NCI-H2196 treated with DMSO at 0.1 percent for 48 hours (cell line): ENCODE measurements at regions not wholly inside any gene's neighbourhood (a gene's known extent, or its start where the extent isn't known, plus 50 kb on each side); places are given as distances from the start of the nearest gene placed in this dataset.

Experiments
- DNase-seq: peaks from one replicate; lab custom pipeline; 2025; ENCODE audit not compliant: unreplicated experiment; lab: John Stamatoyannopoulos, UW

GRCh38 chr21:27694667-27695066, 727.8 kb upstream of the ADAMTS5 start:
- DNase-seq: no peak

GRCh38 chr21:27693376-27693775, 726.5 kb upstream of the ADAMTS5 start:
- no peak for DNase-seq

- DNase-seq: no peak
These were observed 724.6 kb upstream of the ADAMTS5 start for GRCh38 chr21:27691516-27691915.

DNA sequence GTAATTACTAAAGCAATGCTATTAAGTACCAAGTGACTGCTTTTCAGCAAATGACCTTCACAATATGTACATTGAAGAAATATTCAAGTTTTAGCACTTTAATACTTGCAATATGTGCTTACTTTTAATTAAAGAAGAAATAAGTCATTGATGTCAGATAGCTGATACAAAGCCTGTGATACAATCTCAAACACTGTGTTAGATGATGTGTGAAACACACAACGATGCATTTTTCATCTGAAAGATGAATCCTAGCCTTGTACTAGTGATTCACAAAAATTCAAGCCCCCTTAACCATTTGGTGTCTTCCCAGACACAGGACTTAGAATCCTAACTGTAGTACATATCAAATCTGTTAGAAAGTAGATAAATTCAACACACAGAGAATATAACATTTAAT, 724.1 kb upstream of the ADAMTS5 start:
- no peak for DNase-seq

DNA sequence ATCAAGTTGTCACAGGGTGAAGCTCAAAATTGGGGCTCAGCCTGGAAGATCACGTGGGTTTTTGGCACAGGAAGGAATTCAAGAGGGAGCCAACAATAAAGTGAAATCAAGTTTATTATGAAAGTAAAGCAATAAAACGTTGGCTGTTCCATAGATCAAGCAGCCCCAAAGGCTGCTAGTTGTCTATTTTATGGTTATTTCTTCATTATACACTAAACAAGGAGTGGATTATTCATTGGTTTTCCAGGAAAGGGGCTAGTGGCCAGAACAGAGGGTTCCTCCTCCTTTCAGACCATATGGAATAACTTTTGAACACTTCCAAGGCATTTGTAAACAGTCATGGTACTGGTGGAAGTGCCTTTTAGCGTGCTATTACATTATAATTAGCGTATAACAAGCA, 723.5 kb upstream of the ADAMTS5 start:
- DNase-seq: no peak

GRCh38 chr21:27688773-27689172, 721.9 kb upstream of the ADAMTS5 start:
- no peak for DNase-seq

GRCh38 chr21:27683292-27683691, 716.4 kb upstream of the ADAMTS5 start:
- DNase-seq: no peak

DNA sequence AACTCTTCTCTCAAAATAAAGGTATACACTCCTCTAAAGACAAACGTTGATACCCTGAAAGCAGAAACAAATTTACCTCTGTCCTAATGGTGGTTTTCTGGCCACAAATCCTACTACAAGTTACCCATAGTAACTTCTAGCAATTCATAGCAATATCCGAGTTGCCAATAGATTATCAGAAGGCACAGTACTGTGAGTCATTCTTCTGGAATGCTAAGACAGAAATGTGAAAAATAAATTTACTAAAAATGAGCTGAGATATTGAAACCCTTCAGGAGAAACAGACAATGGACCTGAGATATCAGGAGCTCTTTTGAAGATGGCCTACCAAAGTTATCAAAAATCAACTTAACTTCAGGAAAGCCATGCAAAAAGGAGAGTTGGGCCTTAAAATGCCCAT, 715.0 kb upstream of the ADAMTS5 start:
- no peak for DNase-seq

DNA sequence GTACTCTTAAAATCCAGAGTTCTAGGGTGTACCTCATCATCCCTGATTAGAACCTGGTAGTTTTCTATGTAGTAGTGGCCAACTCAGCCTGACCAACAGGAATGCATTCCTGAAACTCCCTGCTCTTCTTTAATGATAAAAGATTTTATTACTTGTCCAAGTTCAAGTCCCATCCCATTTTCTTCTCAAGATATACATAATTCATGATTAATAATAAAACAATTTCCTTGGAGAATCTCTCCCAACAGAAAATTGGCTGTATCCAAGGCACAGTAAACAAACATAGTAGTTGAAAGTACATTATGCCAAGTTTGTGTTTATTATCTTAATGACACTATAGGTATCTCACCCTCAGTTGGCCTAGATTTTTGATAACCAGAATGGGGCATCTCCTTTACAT, 714.1 kb upstream of the ADAMTS5 start:
- no peak for DNase-seq

DNA sequence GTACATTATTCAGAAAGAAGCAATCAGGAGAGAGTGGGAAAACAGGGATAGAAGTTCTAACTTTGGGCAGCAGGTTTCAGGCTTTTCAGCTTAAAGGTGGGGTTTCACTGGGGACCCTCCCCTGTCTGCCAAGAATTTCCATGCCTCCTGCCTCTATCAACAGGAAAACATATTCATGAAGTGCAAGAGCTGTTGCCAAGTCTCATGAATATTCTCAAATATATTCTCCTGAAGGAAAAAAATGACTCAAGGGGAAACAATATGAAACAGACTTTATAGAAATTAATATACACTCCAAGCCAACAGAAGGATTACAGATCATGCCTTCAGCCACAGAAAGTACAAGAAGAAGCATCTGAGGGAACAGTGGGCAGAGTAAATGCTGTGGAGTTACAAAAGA, 713.3 kb upstream of the ADAMTS5 start:
- no peak for DNase-seq

GRCh38 chr21:27678511-27678910, 711.6 kb upstream of the ADAMTS5 start:
- no peak for DNase-seq

DNA sequence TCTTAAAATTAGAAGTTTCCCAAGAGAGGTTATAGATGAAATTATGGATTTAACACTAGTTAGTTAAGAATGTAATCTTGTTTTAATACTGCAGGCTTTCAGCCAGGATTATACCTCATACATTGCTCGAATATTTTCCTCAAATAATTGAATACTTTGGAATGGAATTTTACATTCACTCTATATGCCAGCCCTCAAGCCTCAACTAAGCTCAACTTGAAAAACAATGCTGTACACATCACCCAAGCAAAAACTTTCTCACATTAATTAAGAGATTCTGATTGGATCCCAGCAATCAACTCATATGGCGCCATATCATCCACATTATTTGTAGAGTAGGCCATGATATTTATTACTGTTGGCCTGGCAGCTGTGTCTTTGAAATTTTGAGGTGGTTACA, 710.7 kb upstream of the ADAMTS5 start:
- no peak for DNase-seq

DNA sequence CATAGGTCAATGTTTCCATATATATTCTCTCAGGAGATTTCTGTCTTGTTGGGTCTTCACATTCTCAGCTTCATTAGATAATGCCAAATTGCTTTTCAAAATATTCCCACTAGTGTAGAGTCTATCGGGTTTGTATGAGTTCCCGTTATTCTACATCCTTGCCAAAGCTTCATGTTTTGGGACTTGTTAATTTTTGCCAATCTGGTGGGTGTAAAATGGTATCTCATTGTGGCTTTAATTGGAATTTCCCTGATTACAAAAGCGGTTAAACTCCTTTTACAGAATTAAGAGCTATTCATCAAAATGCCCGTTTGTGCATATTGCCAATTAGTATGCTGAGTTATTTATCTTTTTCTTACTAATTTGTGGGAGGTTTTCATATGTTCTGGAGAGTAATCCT, 708.4 kb upstream of the ADAMTS5 start:
- DNase-seq: no peak

DNA sequence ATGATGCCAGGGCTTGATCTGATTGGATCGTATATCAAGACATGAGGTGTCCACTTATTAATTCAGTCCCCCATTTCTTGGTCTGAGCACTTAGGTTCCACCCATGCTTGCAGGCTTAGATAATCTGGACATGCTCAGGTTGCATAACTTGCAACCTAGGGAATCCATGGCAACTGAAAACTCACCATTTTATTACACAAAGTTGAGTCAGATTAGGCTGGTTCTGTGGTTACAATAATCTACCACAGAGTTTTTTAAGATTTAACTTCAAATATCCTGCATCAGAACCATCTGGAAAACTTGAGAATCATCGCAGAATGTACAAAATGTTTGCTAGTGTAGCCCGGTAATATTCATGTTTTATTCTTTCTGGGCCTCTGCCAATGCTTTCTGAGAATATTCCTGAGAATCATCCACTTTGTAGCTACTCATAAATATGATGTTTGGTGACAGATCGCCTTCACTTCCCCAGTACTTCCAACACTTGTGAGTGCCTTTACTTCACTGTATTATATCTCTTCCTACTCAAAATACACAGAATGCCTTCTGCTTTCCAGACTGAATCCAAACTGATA, 707.2 kb upstream of the ADAMTS5 start:
- DNase-seq: no peak

DNA sequence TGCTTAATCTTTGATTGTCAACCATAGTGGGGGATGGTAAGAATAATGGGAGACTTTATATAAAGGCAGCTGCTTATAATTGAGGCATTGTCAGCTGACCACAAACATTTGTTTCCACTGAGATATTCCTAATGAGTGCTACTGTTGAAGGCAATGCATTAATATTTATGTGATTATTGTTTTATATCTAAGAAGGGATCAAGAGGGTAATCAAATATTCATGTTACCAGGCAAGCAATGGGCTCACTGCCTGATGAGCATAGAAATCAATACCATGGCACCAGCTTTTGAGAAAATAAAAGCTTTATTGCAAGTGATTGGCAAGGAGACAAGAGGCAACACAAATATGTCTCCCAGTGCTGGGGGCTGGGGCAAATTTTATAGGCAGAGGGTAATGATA, 706.7 kb upstream of the ADAMTS5 start:
- DNase-seq: no peak

DNA sequence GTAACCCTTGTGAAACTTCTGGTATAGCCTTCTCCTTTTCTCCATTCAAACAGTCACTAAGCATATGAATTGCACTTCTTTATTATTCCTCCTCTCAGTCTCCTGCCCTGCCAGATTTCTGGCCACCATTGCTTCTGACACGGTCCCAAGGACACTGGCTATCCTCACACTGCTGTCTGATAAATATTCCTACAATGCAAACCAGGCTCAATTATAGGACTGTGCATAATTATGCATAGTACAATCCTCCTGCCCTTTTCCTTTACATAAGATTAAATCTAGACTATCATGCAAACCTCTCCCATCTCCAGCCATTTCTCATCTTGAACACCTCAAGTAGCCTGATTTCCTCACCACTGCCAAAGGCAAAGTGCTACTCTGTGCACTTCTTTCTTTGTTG, 704.3 kb upstream of the ADAMTS5 start:
- no peak for DNase-seq

DNA sequence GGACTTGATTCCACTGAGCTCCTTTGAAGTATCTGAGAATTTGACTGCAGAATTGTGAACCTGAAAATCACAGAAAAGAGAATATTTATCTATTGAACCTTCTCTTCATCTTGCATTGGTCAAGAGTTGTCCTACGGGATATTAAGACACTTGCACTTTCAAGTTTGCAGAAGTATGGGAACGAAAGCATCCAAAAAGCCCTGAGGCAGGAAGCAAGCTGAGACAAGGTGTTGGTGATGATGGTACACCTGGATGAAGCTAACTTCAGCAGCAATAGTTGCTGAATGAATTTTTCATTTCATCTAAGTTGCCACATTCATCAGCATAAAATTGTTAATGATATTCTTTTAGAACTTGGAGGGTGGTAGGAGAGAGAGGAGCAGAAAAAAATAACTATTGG, 686.6 kb upstream of the ADAMTS5 start:
- DNase-seq: no peak

GRCh38 chr21:27649762-27650161, 682.9 kb upstream of the ADAMTS5 start:
- no peak for DNase-seq

GRCh38 chr21:27649323-27649722, 682.4 kb upstream of the ADAMTS5 start:
- DNase-seq: no peak

GRCh38 chr21:27648560-27648959, 681.7 kb upstream of the ADAMTS5 start:
- no peak for DNase-seq

- DNase-seq: no peak
These were observed 681.0 kb upstream of the ADAMTS5 start for GRCh38 chr21:27647921-27648320.

GRCh38 chr21:27647401-27647800, 680.5 kb upstream of the ADAMTS5 start:
- no peak for DNase-seq

DNA sequence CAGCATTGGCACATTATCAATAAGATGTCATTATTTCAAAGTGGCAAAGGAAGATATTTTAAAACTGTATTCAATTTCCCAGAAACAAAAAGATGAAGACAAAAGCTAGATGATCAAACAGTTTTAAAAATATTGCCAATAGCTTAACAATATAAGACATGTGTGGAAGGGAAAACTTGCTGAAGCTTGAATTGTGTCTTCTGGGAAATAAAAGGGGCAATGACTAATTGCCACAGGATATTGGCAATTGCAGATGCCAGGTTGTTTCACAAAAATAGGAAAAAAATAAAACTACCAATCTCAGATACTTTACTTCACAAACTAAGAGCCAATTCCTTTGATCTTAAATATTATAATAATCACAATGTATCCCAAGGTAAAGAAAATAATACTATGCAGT, 679.8 kb upstream of the ADAMTS5 start:
- no peak for DNase-seq

- DNase-seq: no peak
These were observed 679.2 kb upstream of the ADAMTS5 start for GRCh38 chr21:27646056-27646455.
